HG03442 (cell line): ENCODE measurements at regions not wholly inside any gene's neighbourhood (a gene's known extent, or its start where the extent isn't known, plus 50 kb on each side); places are given as distances from the start of the nearest gene placed in this dataset.

Source experiments
- ATAC-seq: cut with Tn5 transposase; IDR thresholded peaks from one replicate; pipeline ENCODE4 v1.9.1; 2021; ENCODE audit warnings: mild to moderate bottlenecking, moderate library complexity; ENCODE audit not compliant: unreplicated experiment

- no peak for ATAC-seq
Measured at GRCh38 chr18:10056506-10056905, 142.7 kb downstream of the VAPA start.

GRCh38 chr18:10057401-10057893 is 143.6 kb downstream of the VAPA start:
- ATAC-seq: no peak

GRCh38 chr18:10057894-10058791 is 144.3 kb downstream of the VAPA start:
- no peak for ATAC-seq

GRCh38 chr18:10059610-10060468 is 146.0 kb downstream of the VAPA start:
- no peak for ATAC-seq

- ATAC-seq: no peak
Measured at GRCh38 chr18:10060469-10060782, 146.6 kb downstream of the VAPA start.

DNA sequence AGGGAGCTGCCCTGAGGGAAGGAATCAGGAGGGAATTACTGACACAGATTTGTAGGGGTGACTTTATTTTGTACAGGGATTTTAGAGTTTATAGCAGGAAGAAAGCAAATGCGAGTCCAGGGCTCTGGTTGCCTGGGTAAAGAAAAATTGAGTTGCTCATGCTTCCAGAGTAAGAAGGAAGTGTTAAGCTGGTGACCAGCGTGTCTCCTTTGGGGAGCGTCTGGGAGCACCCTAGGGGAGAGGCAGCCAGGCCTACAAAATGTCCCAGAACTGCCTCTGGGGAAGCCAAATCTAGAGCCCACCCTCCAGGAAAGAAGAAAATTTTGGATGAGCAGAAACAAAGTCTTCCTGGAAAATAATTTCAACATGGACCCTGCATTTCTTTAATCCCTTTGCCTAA is 147.0 kb downstream of the VAPA start:
- ATAC-seq: no peak

GRCh38 chr18:10061566-10062140 is 147.8 kb downstream of the VAPA start:
- ATAC-seq: no peak

- no peak for ATAC-seq
Measured at GRCh38 chr18:10062302-10063300, 148.8 kb downstream of the VAPA start.

GRCh38 chr18:10063489-10063888 is 149.7 kb downstream of the VAPA start:
- ATAC-seq: no peak

DNA sequence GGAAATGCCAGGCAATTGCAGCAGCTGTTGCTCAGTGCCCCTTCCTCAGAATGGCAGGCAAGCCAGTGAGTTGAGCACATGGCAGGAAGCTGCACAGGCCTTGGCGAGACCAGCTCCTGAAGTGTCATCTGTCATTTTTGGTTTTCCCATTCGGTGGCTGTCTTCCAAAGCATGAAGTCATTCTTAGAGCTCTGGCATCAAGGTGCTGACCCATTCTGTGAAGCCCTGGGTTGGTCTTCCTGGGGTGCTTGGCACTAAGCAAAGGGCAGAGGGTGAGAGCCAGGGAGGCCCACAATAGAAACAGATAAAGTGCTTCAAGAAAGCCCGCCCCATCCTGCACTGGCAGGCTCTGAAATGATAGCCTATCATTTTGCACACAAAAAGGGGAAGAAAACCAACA is 150.5 kb downstream of the VAPA start:
- no peak for ATAC-seq

DNA sequence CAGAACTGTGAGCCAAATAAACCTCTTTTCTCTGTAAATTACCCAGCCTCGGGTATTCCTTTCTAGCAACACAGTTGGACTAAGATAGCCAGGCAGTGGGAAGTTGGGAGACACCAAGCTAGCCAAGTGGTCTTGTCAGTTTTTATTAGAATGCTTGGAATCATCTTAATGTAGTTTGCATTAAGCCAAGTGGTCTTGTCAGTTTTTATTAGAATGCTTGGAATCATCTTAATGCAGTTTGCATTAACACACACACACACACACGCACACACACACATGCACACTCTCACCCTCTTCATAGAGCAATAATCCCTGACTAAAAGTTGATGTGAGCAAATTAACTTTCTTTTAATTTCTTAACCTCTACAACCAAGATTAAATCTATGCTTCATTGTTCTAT is 151.5 kb downstream of the VAPA start:
- ATAC-seq: no peak

DNA sequence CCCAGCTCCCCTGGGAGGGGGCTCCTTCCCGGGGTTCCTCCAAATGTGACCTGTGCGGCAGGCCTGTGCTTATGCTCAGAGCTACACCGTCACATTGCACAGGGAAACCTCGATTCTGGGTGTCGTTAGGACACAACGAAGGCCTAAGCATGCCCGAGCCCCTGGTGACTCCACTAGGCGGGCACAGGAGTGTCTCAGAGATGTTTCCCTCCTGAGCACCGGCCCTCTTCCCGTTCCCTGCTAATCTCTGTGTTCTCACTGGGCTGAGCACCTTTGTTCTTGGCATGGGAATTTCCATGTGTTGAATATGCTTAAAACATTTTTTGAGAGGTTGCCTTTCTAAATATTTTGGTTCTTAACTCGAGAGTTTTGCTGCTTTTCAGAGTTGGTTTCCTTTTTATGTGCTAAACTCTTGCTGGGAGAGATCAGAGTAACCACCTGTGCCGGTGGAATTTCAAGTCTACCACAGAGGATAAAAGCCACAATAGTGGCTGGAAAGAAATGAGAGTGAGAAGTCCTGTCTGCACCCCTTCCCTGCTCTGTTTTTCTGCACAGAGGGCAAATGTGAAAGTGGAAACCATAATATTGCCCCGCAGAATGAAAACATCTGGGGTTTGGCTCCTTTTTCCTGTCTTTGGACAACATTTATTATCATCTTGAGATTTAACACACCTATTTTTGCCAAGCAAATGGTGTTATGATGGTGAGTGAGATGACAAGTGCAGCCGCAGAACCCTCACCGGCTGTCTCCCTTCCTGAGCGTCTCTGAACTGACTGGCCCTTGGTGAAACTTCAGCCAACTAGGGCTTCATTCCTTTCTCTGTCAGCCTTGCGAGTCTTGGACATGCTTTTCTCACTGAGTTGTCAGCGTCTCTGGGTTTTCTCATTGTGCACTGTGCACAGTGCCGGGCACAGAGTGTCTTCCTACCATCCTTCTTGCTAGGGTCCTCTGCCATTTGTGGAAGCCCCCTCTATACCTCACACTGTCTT is 154.1 kb downstream of the VAPA start:
- ATAC-seq: no peak

DNA sequence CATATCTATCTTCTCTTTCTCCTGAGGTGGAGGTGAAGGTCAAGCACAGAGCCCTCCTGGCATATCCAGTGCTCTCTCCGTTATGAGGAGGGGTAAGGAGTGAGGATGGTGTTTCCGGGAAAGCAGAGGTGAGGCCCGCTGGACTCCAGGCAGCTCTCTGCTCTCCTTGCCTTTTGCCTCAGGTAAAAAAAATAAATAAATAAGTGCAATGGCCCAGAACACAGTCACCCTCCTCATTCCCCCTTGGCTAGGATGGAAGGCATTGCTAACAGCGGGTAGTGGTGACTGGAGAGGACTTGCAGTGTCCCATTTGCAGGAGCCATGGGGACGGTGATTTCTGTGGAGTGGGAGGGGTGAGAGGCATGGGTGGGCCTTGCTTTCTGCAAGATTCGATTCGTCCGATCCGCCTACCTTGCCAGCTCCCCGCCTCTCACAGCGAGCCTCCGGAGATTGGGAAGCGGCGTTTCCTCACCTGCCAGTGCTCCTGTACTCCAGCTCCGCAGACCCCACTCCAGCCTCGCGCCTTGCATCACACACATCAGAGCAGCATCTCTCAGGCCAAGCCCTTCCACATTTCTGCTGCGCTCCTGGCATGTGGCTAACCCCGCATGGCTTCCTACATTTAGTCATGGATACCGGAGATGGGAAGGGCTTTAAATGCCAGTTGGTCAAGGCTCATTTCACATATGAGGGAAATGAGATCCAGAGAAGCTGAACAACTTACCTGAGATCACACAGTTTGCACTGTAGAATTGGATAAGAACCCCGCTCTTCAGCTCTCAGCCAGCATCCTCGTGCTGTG is 155.2 kb downstream of the VAPA start:
- no peak for ATAC-seq

DNA sequence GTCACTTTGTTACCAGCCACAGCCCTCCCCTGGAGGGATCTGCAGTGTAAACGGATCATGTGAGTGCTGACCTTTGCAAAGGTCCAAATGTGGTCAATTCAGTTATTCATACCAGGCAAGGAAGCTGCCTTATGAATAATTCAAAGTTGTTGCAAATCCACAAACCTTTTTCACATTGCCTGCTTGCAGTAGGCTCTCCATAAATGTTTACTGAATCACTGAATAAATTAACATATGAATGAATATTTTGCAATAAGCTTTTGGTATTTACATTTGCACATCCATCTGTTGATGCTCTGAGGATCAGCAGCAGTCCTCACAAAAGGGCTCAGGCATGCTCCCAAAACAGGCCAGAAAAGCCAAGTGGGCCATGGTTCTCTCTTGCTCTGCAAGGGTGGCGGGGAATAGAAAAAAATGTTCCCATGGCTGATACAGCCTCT is 156.8 kb downstream of the VAPA start:
- ATAC-seq: no peak

GRCh38 chr18:10072671-10073175 is 158.9 kb downstream of the VAPA start:
- ATAC-seq: no peak

- no peak for ATAC-seq
Measured at GRCh38 chr18:10074110-10074509, 160.3 kb downstream of the VAPA start.

GRCh38 chr18:10074728-10075127 is 160.9 kb downstream of the VAPA start:
- no peak for ATAC-seq

DNA sequence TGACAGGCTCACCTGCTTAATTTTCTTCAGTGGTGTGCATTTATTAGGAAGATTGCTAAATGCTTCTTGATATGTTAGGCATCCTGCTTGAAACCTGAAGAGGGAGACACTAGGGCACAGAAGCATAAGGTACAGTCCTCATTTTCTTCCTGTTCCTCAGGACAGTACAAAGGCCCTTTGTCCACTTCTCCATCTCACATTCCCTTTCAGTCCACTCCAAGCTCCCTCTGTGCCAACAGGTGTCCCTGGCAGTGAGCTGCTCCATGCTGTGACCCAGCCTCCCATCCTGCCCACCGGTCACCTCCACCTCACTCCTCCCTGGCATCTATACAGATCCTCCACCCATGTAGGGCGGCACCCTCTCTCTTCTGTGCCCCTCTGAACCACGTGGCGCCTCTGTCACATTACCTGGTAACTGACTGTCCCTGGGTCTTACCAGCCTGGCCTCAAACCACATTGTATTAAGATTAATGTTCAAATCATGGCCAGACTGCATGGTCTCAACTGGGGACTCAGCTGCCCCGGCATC is 162.8 kb downstream of the VAPA start:
- ATAC-seq: no peak
